ENCODE measurements at regions not wholly inside any gene's neighbourhood (a gene's known extent, or its start where the extent isn't known, plus 50 kb on each side); places are given as distances from the start of the nearest gene placed in this dataset.

DNA sequence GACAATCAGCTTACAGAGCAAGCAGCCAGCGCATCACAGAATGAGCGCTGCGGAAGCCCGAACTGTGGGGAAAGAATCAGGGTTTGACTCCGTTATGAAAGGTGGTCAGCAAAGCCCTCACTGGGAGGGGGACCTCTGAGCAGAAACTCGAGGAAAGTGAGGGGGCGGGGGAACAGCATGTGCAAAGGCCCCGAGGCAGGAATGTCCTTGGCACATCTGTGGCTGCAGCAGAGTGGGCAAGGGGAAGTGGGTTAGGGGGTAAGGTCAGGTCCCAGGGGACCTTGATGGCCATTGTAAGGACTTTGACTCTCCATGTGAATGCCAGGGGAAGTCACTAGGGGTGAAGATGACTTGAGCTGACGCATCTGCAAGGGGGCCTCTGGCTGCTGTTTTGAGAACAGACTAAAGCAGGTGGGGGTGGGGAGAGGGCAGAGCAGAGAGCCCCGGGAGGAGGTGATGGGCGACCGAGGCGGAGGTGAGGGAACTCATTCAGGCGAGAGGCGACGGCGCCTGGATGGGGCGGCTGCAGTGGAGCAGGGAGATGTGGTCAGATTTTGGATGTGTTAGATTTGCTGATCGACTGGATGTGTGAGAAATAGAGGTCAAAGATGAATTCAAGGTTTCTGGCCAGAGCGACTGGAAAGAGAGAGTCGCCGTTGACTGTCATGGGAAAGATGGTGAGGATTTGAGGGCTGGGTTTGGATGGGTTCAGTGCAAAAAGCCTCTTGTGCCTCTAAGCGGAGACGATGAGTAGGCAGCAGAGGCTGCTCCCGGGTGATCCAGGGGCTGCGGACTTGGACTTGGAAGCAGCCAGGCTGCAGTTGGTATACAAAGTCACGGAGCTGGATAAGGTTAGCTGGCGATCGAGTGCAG is 108.0 kb upstream of the ZBTB40 start:
- H3K9me3 Mint-ChIP-seq, result no peaks in the 10 kb centered on the region
- no peak for ATAC-seq
- H3K27me3 Mint-ChIP-seq, result peaks cover 28 to 50% of the 10 kb centered on the region in 2 donors
- no peak for DNase-seq (ENCODE audit: low spot score)
- H3K27ac Mint-ChIP-seq, result no peak overlapping the region
- peaks cover 7 to 13% of the 10 kb centered on the region in 2 donors for H3K4me1 Mint-ChIP-seq (ENCODE audit: low read depth in 2 of 2)
- no peaks in the 10 kb centered on the region for H3K36me3 Mint-ChIP-seq
- no peak overlapping the region for H3K4me3 Mint-ChIP-seq

DNA sequence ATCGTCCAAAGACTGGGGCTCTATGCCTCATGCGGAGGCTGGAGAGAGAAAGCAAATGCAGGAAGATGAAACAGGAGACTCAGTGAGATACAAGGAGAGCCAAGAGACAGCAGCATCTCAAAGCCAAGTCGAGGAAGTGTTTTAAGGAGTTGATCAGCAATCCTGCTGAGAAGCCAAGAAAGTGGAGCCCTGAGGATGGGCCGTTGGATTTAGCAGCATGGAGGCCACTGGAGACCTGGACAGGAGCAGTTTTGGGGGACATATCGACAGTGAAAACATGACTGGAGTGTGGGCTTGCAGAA is 107.4 kb upstream of the ZBTB40 start:
- Mint-ChIP-seq H3K4me1 (ENCODE audit: low read depth in 2 of 2) (peaks cover 7 to 13% of the 10 kb centered on the region in 2 donors), H3K4me3 (no peak overlapping the region), H3K27me3 (peaks cover 30 to 52% of the 10 kb centered on the region in 2 donors), H3K36me3 (no peaks in the 10 kb centered on the region), H3K9me3 (no peaks in the 10 kb centered on the region), H3K27ac (no peak overlapping the region)
- no peak for ATAC-seq
- DNase-seq (ENCODE audit: low spot score), result no peak

DNA sequence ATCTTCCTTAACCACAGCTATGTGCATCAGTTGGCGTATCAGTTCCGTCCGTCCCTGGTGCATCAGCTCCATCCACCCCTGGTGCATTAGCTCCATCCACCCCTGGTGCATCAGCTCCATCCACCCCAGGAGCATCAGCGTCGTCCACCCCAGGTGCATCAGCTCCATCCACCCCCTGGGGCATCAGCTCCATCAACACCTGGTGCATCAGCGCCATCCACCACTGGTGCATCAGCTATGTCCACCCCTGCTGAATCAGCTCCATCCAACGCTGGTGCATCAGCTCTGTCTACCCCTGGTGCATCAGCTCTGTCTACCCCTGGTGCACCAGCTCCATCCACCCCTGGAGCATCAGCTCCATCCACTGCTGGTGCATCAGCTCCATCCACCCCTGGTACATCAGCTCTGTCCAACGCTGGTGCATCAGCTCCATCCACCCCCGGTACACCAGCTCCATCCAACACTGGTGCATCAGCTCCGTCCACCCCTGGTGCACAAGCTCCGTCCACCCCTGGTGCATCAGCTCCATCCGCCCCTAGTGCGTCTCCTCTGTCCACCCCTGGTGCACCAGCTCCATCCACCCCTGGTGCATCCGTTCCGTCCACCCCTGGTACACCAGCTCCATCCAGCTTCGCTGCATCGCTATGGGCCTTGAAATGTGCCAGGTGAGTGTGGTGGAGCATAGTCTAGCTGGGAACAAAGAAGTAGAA is 106.6 kb upstream of the ZBTB40 start:
- DNase-seq (ENCODE audit: low spot score) (no peak), ATAC-seq (peak; percentile 30 to 39)
- Mint-ChIP-seq H3K4me1 (ENCODE audit: low read depth in 2 of 2) (peaks cover 3 to 9% of the 10 kb centered on the region in 2 donors), H3K4me3 (no peak overlapping the region), H3K27ac (no peak overlapping the region), H3K27me3 (peaks cover 38 to 54% of the 10 kb centered on the region in 2 donors), H3K9me3 (no peaks in the 10 kb centered on the region), H3K36me3 (no peaks in the 10 kb centered on the region)

DNA sequence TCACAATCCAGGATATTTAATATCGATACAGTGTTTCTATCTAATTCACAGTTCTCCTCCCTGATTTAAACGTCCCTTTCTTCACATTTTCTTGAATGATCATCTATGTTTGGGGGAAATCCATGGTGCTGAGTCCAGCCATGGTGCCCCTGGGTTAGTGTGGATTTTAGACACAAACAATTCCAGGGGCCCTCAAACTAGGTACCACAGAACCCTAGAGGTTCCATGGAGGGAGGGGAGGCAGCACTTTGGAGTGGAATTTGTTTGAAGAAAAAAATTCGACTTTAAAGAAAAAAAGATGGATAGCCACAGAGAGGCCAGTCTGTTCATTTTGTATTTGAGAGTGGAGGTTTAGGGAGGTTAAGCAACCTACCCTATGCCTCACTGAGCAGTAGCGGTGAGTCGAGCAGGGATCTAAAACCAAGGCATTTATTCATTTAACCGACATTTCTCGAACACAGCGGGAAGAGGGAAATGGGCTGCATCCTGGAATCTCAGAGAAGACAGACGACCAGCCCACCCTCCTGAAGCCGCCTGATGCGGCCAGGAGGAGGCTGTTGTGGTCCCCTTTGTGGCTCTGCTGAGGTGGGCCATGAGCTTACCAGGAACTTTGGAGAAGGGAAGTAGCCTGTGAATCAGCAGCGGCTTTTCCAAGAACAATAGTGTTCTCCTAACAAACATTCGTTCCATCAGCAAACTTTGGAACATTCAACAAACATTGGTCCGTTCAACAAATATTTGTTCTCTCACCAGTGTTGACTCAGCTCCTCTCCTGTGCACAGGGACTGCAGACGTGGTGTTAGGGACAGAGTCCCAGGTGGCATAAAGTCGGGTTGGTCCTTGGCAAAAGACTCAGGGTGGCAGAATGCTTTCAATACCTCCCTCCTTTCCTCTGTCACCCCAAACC is 103.5 kb upstream of the ZBTB40 start:
- H3K4me1 Mint-ChIP-seq (ENCODE audit: low read depth in 2 of 2), result peaks cover 0 to 2% of the 10 kb centered on the region in 2 donors
- peaks cover 51 to 67% of the 10 kb centered on the region in 2 donors for H3K27me3 Mint-ChIP-seq
- ATAC-seq (no peak), DNase-seq (ENCODE audit: low spot score) (peak; percentile 18)
- H3K4me3 Mint-ChIP-seq, result no peak overlapping the region
- H3K27ac Mint-ChIP-seq, result no peak overlapping the region
- H3K36me3 Mint-ChIP-seq, result no peaks in the 10 kb centered on the region
- no peaks in the 10 kb centered on the region for H3K9me3 Mint-ChIP-seq

DNA sequence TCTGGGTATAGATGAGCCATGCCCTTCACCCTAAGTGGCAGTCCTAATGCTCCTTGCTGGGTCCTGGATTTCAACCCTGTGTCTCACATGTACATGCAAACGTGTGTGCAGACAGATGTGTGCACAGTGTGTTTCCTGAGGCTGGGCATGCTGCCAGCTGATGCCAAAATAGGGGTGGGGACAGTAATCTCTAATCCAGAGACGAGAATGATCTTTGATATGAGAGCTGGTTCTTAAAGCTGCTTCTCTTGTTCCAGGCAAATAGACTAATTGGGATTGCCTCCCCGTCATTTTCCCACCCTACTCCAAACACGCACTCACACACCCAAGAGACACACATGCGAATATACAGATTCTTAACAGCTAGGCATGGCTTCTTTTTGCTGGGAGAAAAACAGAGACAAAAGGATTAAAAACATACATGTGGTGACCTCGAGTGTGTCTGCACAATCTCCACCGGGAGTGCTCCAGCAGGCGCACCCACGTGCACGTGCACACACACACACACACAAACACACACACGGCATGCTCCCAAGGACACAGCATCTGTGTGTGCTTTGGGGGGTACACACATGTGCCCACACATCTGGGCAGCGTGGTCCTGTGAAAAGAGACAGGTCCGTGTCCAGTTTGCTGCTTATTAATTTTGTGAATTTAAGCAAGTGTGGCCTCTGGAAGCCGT is 102.1 kb upstream of the ZBTB40 start:
- Mint-ChIP-seq H3K27ac (no peak overlapping the region), H3K4me3 (no peak overlapping the region), H3K9me3 (no peaks in the 10 kb centered on the region), H3K27me3 (peaks cover 46 to 55% of the 10 kb centered on the region in 2 donors), H3K4me1 (ENCODE audit: low read depth in 2 of 2) (peaks cover 0 to 2% of the 10 kb centered on the region in 2 donors), H3K36me3 (no peaks in the 10 kb centered on the region)
- peak; percentile 10 for DNase-seq (ENCODE audit: low spot score)
- no peak for ATAC-seq

DNA sequence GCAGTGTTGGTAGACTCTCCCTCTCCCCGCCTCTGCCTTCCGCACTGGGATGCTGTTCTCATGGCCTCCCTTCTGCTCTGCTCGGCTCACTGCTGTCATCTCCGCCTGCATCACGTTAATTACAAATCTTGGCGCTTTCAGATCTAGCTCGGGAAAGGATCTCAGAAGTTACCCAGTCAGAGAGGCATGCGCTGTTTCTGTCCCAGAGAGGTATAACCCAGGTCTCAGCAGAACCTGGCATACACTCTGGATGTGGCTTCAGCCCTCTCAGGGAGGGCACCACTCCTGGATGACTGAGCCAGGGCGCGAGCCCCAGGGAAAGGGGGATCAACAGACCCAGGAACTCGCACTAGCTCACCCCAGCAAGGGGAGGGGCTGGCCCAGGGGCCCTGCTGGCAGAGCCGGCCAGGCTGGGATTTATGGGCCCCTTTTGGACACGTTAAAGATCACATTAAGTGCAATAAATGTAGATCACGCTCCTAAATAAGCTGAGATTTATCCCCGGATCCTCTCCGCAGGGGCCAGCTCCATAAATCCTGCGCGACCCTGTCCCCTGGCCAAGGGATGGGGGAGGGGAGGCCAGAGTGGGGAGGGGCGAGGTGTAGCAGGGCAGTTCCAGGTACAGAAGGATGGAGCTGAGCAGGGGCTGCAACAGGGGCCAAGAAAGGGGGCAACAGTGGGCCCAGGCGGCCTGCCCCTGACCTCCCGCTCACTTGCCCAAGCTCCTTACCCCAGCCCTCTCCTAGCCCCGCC is 101.3 kb upstream of the ZBTB40 start:
- peak; percentile 7 to 27 for ATAC-seq
- DNase-seq (ENCODE audit: low spot score), result peak; percentile 20
- Mint-ChIP-seq H3K27me3 (peaks cover 46 to 48% of the 10 kb centered on the region in 2 donors), H3K4me3 (no peak overlapping the region), H3K9me3 (no peaks in the 10 kb centered on the region), H3K36me3 (no peaks in the 10 kb centered on the region), H3K27ac (no peak overlapping the region), H3K4me1 (ENCODE audit: low read depth in 2 of 2) (peaks cover 0 to 2% of the 10 kb centered on the region in 2 donors)

DNA sequence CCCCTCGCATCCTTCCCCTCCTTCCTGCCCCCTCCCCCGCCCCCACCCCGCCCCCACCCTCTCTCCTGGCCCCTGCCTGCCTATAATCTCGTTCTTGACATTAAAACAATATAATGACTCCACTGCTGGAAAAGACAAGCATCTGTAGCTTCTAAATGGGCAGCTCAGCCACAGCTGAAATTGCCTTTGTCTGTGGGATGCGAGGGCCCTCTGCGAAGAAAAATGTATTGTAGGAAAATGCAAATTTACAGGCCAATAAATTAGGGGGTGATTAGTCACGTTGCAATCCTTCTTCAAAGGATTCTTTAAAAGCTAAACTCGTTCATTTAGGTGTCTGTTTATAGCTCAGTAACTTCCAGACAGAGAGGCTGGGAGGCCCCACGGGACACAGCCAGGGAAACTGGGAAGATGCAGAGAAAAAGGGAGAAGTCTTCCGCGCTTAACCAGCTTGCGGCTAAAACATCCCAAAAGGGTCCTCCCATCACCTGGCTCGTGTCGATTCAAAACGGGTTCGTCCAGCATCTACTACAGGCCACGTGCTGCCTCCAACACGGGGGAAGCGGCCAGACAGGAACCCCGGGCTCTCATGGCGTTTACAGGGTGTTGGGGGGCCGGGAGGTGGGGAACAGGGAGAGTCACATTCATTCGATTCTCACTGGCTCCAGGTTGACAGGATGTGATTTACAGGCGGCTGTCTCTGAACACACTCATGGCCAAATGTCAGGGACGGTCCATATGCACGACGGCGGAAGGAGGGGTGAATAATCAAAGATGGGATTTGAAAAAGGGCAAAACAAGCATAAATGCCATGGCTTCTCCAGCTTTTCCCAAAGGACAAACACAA is 100.5 kb upstream of the ZBTB40 start:
- Mint-ChIP-seq H3K4me1 (ENCODE audit: low read depth in 2 of 2) (peaks cover 0 to 2% of the 10 kb centered on the region in 2 donors), H3K27ac (no peak overlapping the region), H3K27me3 (peaks cover 44 to 46% of the 10 kb centered on the region in 2 donors), H3K9me3 (no peaks in the 10 kb centered on the region), H3K36me3 (no peaks in the 10 kb centered on the region), H3K4me3 (no peak overlapping the region)
- peak; percentile 44 for DNase-seq (ENCODE audit: low spot score)
- ATAC-seq, result peak in 1 of 2 donors; percentile 15

DNA sequence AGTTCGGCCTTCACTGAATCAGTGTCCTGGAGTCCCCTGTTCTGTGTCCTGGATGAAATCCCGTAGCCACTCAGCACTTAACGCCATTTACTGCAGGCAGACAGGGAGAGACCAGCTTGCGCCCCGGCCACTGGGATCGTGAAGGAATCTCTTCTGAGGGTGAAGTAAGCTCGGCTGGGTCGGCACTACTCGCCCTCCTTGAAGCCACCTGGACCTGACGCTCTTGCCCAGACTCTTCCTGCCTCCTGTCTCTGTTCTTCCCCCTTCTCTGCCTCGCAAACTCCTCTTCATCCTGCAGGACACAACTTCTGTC is 99.9 kb upstream of the ZBTB40 start:
- H3K4me3 Mint-ChIP-seq, result no peak overlapping the region
- DNase-seq (ENCODE audit: low spot score) (peak; percentile 58), ATAC-seq (peak in 1 of 2 donors; percentile 32)
- H3K27me3 Mint-ChIP-seq, result peaks cover 39 to 48% of the 10 kb centered on the region in 2 donors
- no peaks in the 10 kb centered on the region for H3K36me3 Mint-ChIP-seq
- no peaks in the 10 kb centered on the region for H3K9me3 Mint-ChIP-seq
- peaks cover 0 to 2% of the 10 kb centered on the region in 2 donors for H3K4me1 Mint-ChIP-seq (ENCODE audit: low read depth in 2 of 2)
- no peak overlapping the region for H3K27ac Mint-ChIP-seq

DNA sequence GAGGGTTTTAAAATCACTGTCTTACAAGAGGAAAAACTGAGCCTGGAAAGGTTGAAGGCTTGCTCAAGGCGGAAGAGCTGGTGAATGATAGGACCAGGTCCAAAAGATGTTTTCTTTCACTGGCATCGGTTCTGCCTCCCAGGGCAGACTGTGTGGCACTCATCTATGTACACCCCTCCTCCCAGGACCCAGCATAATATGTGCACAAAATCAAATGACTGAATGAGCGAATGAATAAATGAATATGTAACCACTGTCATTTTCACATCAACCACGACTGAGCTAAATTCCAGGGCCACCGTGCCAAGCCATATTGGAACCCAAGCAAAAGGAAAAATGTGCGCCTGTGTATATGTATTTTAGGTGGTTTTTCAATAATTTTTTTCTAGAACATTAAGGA is 99.3 kb upstream of the ZBTB40 start:
- DNase-seq (ENCODE audit: low spot score), result peak; percentile 49
- Mint-ChIP-seq H3K27ac (no peak overlapping the region), H3K4me1 (ENCODE audit: low read depth in 2 of 2) (peaks cover 0 to 2% of the 10 kb centered on the region in 2 donors), H3K9me3 (no peaks in the 10 kb centered on the region), H3K4me3 (no peak overlapping the region), H3K27me3 (peaks cover 42 to 52% of the 10 kb centered on the region in 2 donors), H3K36me3 (no peaks in the 10 kb centered on the region)
- no peak for ATAC-seq

DNA sequence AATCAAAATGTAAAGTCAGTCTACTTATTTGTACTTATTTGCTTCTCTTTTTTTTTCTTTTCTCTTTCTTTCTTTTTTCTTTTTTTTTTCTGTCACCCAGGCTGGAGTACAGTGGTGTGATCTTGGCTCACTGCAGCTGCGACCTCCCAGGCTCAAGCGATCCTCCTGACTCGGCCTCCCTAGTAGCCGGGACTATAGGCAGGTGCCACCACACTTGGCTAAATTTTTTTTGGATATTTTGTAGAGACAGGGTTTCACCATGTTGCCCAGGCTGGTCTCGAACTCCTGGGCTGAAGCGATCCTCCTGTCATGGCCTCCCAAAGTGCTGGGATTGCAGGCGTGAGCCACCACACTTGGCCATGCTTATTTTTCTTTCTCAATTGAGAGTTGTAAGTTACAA is 98.8 kb upstream of the ZBTB40 start:
- H3K9me3 Mint-ChIP-seq, result no peaks in the 10 kb centered on the region
- H3K36me3 Mint-ChIP-seq, result no peaks in the 10 kb centered on the region
- H3K27me3 Mint-ChIP-seq, result peaks cover 39 to 49% of the 10 kb centered on the region in 2 donors
- no peak for DNase-seq (ENCODE audit: low spot score)
- no peak for ATAC-seq
- no peak overlapping the region for H3K4me3 Mint-ChIP-seq
- peaks cover 0 to 2% of the 10 kb centered on the region in 2 donors for H3K4me1 Mint-ChIP-seq (ENCODE audit: low read depth in 2 of 2)
- no peak overlapping the region for H3K27ac Mint-ChIP-seq

DNA sequence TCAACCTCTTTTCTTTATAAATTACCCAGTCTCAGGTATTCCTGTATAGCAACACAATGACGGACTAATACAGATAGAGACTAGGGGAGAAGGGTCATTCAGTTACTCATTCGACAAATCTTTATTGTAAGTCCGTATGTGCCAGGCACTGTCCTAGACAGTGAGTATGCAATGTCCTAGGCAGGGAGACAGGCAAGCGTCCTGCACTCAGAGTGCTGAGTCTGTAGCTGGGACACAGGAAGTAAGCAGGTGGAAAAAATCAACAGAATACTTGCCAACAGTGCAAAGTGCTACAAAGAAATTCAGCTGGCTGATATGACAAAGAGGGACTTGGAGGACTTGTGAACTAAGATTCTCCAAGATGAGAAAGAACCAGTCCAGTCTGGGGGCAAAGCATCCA is 92.2 kb upstream of the ZBTB40 start:
- H3K4me3 Mint-ChIP-seq, result no peak overlapping the region
- DNase-seq (ENCODE audit: low spot score) (no peak), ATAC-seq (no peak)
- H3K27ac Mint-ChIP-seq, result no peak overlapping the region
- H3K4me1 Mint-ChIP-seq (ENCODE audit: low read depth in 2 of 2), result peaks cover 0 to 4% of the 10 kb centered on the region in 2 donors
- no peaks in the 10 kb centered on the region for H3K9me3 Mint-ChIP-seq
- H3K36me3 Mint-ChIP-seq, result no peaks in the 10 kb centered on the region
- peaks cover 34 to 49% of the 10 kb centered on the region in 2 donors for H3K27me3 Mint-ChIP-seq
